ENCODE measurements at regions not wholly inside any gene's neighbourhood (a gene's known extent, or its start where the extent isn't known, plus 50 kb on each side); places are given as distances from the start of the nearest gene placed in this dataset.
"Not testable (repeated sequence)": the region's sequence is repeated elsewhere in the genome, so short reads cannot be mapped to it uniquely, and the experiment has no call there.

DNA sequence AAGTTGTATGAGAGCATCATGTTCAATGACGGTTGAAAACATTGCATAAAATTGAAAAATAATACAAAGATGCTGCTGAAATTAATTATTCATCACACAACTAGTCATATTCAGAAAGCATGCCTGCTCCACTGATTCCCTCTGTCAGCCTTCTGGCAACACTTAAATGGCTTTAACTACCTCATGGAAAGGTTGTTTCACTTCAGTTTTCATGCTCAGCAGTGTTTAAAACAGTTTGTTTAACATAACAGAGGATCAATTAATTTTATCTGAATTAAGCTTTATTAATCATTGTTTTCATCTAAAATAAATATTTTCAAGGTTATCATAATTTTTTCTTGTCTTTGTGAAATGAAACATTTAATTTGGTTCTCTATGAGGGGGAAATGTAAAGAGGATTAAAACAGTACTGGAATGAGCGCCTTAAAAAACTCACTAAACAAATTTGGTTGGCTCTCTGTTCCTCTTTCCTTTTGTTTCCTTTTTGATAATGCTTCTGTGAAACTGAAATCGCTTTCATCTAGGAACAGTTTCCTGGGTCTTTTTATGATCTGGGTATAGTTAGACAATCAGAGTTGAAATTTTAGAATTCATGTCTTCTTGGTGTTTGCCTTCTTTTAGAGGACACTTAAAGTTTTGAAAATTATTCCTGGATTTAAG, 427.4 kb downstream of the SH2D4B start:
- H3K4me1 ChIP-seq (ENCODE audit: control insufficient read depth in 2 of 2, insufficient read depth in 2 of 2, low read length in 2 of 2) = no peaks in the 10 kb centered on the region
- no peak for TF ChIP-seq EZH2 (IDR thresholded peaks at IDR 0.05; ENCODE audit: borderline replicate concordance, insufficient read depth, low read depth, low read length, poor library complexity, severe bottlenecking)
- TF ChIP-seq, protein P1, sequence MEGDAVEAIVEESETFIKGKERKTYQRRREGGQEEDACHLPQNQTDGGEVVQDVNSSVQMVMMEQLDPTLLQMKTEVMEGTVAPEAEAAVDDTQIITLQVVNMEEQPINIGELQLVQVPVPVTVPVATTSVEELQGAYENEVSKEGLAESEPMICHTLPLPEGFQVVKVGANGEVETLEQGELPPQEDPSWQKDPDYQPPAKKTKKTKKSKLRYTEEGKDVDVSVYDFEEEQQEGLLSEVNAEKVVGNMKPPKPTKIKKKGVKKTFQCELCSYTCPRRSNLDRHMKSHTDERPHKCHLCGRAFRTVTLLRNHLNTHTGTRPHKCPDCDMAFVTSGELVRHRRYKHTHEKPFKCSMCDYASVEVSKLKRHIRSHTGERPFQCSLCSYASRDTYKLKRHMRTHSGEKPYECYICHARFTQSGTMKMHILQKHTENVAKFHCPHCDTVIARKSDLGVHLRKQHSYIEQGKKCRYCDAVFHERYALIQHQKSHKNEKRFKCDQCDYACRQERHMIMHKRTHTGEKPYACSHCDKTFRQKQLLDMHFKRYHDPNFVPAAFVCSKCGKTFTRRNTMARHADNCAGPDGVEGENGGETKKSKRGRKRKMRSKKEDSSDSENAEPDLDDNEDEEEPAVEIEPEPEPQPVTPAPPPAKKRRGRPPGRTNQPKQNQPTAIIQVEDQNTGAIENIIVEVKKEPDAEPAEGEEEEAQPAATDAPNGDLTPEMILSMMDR (IDR thresholded peaks at IDR 0.05) = no peak
- no peak overlapping the region for H3K27ac ChIP-seq (ENCODE audit: low read length in 2 of 2)
- no peak overlapping the region for H3K9ac ChIP-seq (ENCODE audit: low read length)
- no peak overlapping the region for H3K27ac Mint-ChIP-seq
- DNase-seq (no peak), ATAC-seq (ENCODE audit: low read depth) (no peak)
- 0% methylated on average over 1 of the region's 3 CpGs for WGBS (ENCODE audit: insufficient coverage)
- no peaks in the 10 kb centered on the region for H3K27me3 Mint-ChIP-seq
- H3K79me2 ChIP-seq (ENCODE audit: control insufficient read depth, insufficient read depth, low read length) = no peaks in the 10 kb centered on the region
- ChIA-PET CTCF (no interaction called here), POLR2A (no interaction called here)
- peaks cover 5% of the 10 kb centered on the region for H3K4me1 Mint-ChIP-seq
- H3K4me3 ChIP-seq (ENCODE audit: control extremely low read depth in 1 of 5, extremely low read depth in 1 of 5, insufficient read depth in 1 of 5, low read depth in 2 of 5, low read length in 4 of 5) = no peak overlapping the region
- no peaks in the 10 kb centered on the region for H3K9me3 ChIP-seq (ENCODE audit: control extremely low read depth in 1 of 3, control insufficient read depth in 2 of 3, insufficient read depth in 1 of 3, low read length in 2 of 3)
- H3K27me3 ChIP-seq (replicated peaks in 1 of 4; ENCODE audit: control extremely low read depth in 1 of 4, control insufficient read depth in 3 of 4, insufficient read depth in 4 of 4, low read length in 3 of 4) = no peaks in the 10 kb centered on the region
- H2AFZ ChIP-seq (ENCODE audit: insufficient read depth, low read depth, low read length, poor library complexity, severe bottlenecking) = no peak overlapping the region
- H3K4me3 Mint-ChIP-seq = no peak overlapping the region
- no peaks in the 10 kb centered on the region for H4K20me1 ChIP-seq (ENCODE audit: control insufficient read depth, insufficient read depth, low read length, poor library complexity, severe bottlenecking)
- intact Hi-C loops (cut with micrococcal nuclease) = no loop called here
- H3K36me3 ChIP-seq (replicated peaks in 1 of 2; ENCODE audit: control extremely low read depth in 1 of 2, control insufficient read depth in 1 of 2, extremely low read depth in 1 of 2, insufficient read depth in 2 of 2, low read length in 1 of 2) = no peaks in the 10 kb centered on the region
- H3K4me2 ChIP-seq (replicated peaks; ENCODE audit: low read depth, low read length, poor library complexity, severe bottlenecking) = no peak overlapping the region
- H3K9me3 Mint-ChIP-seq (ENCODE audit: insufficient read depth) = no peaks in the 10 kb centered on the region

DNA sequence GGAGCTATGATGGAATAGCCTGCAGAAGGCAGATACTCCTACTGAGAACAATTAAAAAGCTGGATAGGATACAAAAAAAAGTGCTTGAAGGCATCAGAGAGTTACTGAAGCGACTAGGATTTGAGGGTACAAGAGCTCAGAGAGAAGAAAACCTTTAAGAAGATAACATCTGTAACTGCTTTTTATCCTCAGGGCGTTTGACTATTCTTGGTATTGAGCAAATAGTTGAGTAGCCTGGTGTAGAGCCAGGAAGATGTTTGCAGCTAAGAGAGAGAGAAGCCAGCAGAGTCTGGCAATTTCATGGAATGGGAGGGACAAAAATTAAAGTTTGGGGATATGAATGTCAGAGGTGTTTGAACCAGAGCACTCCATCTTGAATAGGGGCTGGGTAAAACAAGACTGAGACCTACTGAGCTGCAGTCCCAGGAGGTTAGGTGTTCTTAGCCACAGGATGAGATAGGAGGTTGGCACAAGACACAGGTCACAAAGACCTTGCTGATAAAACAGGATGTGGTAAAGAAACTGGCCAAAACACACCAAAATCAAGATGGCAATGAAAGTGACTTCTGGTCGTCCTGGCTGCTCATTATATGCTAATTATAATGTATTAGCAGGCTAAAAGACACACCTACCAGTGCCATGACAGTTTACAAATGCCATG, 428.8 kb downstream of the SH2D4B start:
- no peaks in the 10 kb centered on the region for H3K9me3 ChIP-seq (ENCODE audit: control extremely low read depth in 1 of 3, control insufficient read depth in 2 of 3, insufficient read depth in 1 of 3, low read length in 2 of 3)
- no peaks in the 10 kb centered on the region for H3K79me2 ChIP-seq (ENCODE audit: control insufficient read depth, insufficient read depth, low read length)
- no peaks in the 10 kb centered on the region for H4K20me1 ChIP-seq (ENCODE audit: control insufficient read depth, insufficient read depth, low read length, poor library complexity, severe bottlenecking)
- Mint-ChIP-seq H3K27me3 (no peaks in the 10 kb centered on the region), H3K27ac (no peak overlapping the region), H3K9me3 (ENCODE audit: insufficient read depth) (no peaks in the 10 kb centered on the region), H3K4me1 (peaks cover 5% of the 10 kb centered on the region), H3K4me3 (no peak overlapping the region)
- TF ChIP-seq EZH2 (IDR thresholded peaks at IDR 0.05; ENCODE audit: borderline replicate concordance, insufficient read depth, low read depth, low read length, poor library complexity, severe bottlenecking) = no peak
- TF ChIP-seq, protein P1 (IDR thresholded peaks at IDR 0.05) = no peak
- no peak overlapping the region for H3K4me2 ChIP-seq (replicated peaks; ENCODE audit: low read depth, low read length, poor library complexity, severe bottlenecking)
- no peak overlapping the region for H2AFZ ChIP-seq (ENCODE audit: insufficient read depth, low read depth, low read length, poor library complexity, severe bottlenecking)
- H3K27ac ChIP-seq (ENCODE audit: low read length in 2 of 2) = no peak overlapping the region
- H3K9ac ChIP-seq (ENCODE audit: low read length) = no peak overlapping the region
- POLR2A ChIA-PET = no interaction called here
- ATAC-seq (ENCODE audit: low read depth) (no peak), DNase-seq (no peak)
- intact Hi-C loops (cut with micrococcal nuclease) = no loop called here
- no peaks in the 10 kb centered on the region for H3K4me1 ChIP-seq (ENCODE audit: control insufficient read depth in 2 of 2, insufficient read depth in 2 of 2, low read length in 2 of 2)
- 57% methylated on average over 1 of the region's 3 CpGs for WGBS (ENCODE audit: insufficient coverage)
- no peak overlapping the region for H3K4me3 ChIP-seq (ENCODE audit: control extremely low read depth in 1 of 5, extremely low read depth in 1 of 5, insufficient read depth in 1 of 5, low read depth in 2 of 5, low read length in 4 of 5)
- CTCF ChIA-PET = no interaction called here
- H3K36me3 ChIP-seq (replicated peaks in 1 of 2; ENCODE audit: control extremely low read depth in 1 of 2, control insufficient read depth in 1 of 2, extremely low read depth in 1 of 2, insufficient read depth in 2 of 2, low read length in 1 of 2) = no peaks in the 10 kb centered on the region
- no peaks in the 10 kb centered on the region for H3K27me3 ChIP-seq (replicated peaks in 1 of 4; ENCODE audit: control extremely low read depth in 1 of 4, control insufficient read depth in 3 of 4, insufficient read depth in 4 of 4, low read length in 3 of 4)

DNA sequence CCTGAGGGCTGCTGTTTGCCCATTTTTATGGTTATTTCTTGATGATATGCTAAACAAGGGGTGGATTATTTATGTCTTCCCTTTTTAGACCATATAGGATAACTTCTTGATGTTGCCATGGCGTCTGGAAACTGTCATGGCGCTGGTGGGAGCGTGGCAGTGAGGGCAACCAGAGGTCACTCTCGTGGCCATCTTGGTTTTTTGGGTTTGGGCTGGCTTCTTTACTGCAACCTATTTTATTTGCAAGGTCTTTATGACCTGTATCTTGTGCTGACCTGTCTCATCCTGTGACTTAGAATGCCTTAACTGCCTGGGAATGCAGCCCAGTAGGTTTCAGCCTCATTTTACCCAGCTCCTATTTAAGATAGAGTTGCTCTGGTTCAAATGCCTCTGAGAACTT, 429.7 kb downstream of the SH2D4B start:
- H3K27ac ChIP-seq (ENCODE audit: low read length in 2 of 2); H3K27ac Mint-ChIP-seq; CTCF ChIA-PET; H3K27me3 ChIP-seq (replicated peaks in 1 of 4; ENCODE audit: control extremely low read depth in 1 of 4, control insufficient read depth in 3 of 4, insufficient read depth in 4 of 4, low read length in 3 of 4); H3K27me3 Mint-ChIP-seq; DNase-seq; H3K36me3 ChIP-seq (replicated peaks in 1 of 2; ENCODE audit: control extremely low read depth in 1 of 2, control insufficient read depth in 1 of 2, extremely low read depth in 1 of 2, insufficient read depth in 2 of 2, low read length in 1 of 2); ATAC-seq (ENCODE audit: low read depth); H4K20me1 ChIP-seq (ENCODE audit: control insufficient read depth, insufficient read depth, low read length, poor library complexity, severe bottlenecking); H3K79me2 ChIP-seq (ENCODE audit: control insufficient read depth, insufficient read depth, low read length); H2AFZ ChIP-seq (ENCODE audit: insufficient read depth, low read depth, low read length, poor library complexity, severe bottlenecking); H3K4me1 ChIP-seq (ENCODE audit: control insufficient read depth in 2 of 2, insufficient read depth in 2 of 2, low read length in 2 of 2); H3K9me3 Mint-ChIP-seq (ENCODE audit: insufficient read depth); H3K9me3 ChIP-seq (ENCODE audit: control extremely low read depth in 1 of 3, control insufficient read depth in 2 of 3, insufficient read depth in 1 of 3, low read length in 2 of 3); H3K4me1 Mint-ChIP-seq; intact Hi-C loops (cut with micrococcal nuclease); H3K4me3 ChIP-seq (ENCODE audit: control extremely low read depth in 1 of 5, extremely low read depth in 1 of 5, insufficient read depth in 1 of 5, low read depth in 2 of 5, low read length in 4 of 5); H3K9ac ChIP-seq (ENCODE audit: low read length); POLR2A ChIA-PET; H3K4me3 Mint-ChIP-seq; H3K4me2 ChIP-seq (replicated peaks; ENCODE audit: low read depth, low read length, poor library complexity, severe bottlenecking): not testable (repeated sequence)
- 74% methylated on average over 3 of the region's 4 CpGs for WGBS (ENCODE audit: insufficient coverage)

Data from B cell (primary cell).